ENCODE measurements at regions not wholly inside any gene's neighbourhood (a gene's known extent, or its start where the extent isn't known, plus 50 kb on each side); places are given as distances from the start of the nearest gene placed in this dataset.
"Not testable (repeated sequence)": the region's sequence is repeated elsewhere in the genome, so short reads cannot be mapped to it uniquely, and the experiment has no call there.

DNA sequence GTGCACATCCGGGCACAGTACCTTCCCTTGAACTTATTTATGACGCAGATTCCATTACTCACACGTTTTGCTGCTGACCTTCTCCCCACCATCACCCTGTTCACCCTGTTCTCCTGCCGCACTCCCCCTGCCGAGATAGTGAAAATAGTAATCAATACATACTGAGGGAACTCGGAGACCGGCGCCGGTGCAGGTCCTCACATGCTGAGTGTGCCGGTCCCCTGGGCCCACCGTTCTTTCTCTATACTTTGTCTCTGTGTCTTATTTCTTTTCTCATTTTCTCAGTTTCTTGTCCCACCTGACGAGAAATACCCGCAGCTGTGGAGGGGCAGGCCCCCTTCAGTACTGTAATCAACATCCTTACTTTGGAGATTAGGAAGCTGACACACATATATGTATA, 1337.1 kb upstream of the PABPC4L start:
- no peak overlapping the region for H3K27ac ChIP-seq (ENCODE audit: low read length)
- WGBS, result 92% methylated on average over 13 of the region's 13 CpGs
- H3K4me3 ChIP-seq (ENCODE audit: low read length), result no peak overlapping the region
- DNase-seq (no peak), ATAC-seq (no peak)
- no peaks in the 10 kb centered on the region for H3K27me3 ChIP-seq (ENCODE audit: control insufficient read depth, insufficient read depth)
- intact Hi-C loops (cut with DNase I), result no loop called here
- no peaks in the 10 kb centered on the region for H3K4me1 ChIP-seq (ENCODE audit: control insufficient read depth, insufficient read depth, low read length)
- H3K9me3 ChIP-seq (ENCODE audit: control insufficient read depth, low read length), result no peaks in the 10 kb centered on the region

DNA sequence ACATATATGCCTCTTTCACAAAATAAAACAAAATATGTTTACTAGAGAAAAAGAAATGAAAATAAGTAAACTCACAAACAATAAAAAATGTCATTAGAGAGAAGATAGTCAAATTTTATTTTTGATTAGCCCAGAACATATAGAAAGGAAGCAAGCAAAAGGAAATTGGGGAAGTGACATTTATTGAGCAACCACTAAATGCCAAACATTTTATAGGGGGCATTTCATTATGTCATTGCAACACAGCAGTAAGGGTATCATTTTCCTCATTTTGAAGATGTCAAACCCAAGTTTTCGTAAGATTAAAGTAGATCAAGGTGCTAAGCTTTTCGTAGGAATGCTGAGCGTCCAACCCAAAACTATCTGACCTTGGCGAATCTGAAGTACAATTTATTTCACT, 1331.5 kb upstream of the PABPC4L start:
- H3K9me3 ChIP-seq (ENCODE audit: control insufficient read depth, low read length), result no peaks in the 10 kb centered on the region
- DNase-seq (no peak), ATAC-seq (no peak)
- no peak overlapping the region for H3K27ac ChIP-seq (ENCODE audit: low read length)
- no peak overlapping the region for H3K4me3 ChIP-seq (ENCODE audit: low read length)
- 86% methylated on average over 4 of the region's 4 CpGs for WGBS
- H3K27me3 ChIP-seq (ENCODE audit: control insufficient read depth, insufficient read depth), result no peaks in the 10 kb centered on the region
- H3K4me1 ChIP-seq (ENCODE audit: control insufficient read depth, insufficient read depth, low read length), result no peaks in the 10 kb centered on the region
- intact Hi-C loops (cut with DNase I), result no loop called here

GRCh38 chr4:135532132-135532531, 1330.5 kb upstream of the PABPC4L start:
- intact Hi-C loops (cut with DNase I), result no loop called here
- H3K4me1 ChIP-seq (ENCODE audit: control insufficient read depth, insufficient read depth, low read length), result no peaks in the 10 kb centered on the region
- 52% methylated on average over 3 of the region's 3 CpGs for WGBS
- no peak overlapping the region for H3K4me3 ChIP-seq (ENCODE audit: low read length)
- no peak for DNase-seq
- no peaks in the 10 kb centered on the region for H3K27me3 ChIP-seq (ENCODE audit: control insufficient read depth, insufficient read depth)
- no peak for ATAC-seq
- H3K27ac ChIP-seq (ENCODE audit: low read length), result no peak overlapping the region
- no peaks in the 10 kb centered on the region for H3K9me3 ChIP-seq (ENCODE audit: control insufficient read depth, low read length)

- 69% methylated on average over 3 of the region's 3 CpGs for WGBS
- no peak for ATAC-seq
- Histone ChIP-seq H3K9me3 (ENCODE audit: control insufficient read depth, low read length) (no peaks in the 10 kb centered on the region), H3K27me3 (ENCODE audit: control insufficient read depth, insufficient read depth) (no peaks in the 10 kb centered on the region), H3K4me3 (ENCODE audit: low read length) (no peak overlapping the region), H3K4me1 (ENCODE audit: control insufficient read depth, insufficient read depth, low read length) (no peaks in the 10 kb centered on the region), H3K27ac (ENCODE audit: low read length) (no peak overlapping the region)
- intact Hi-C loops (cut with DNase I), result no loop called here
- no peak for DNase-seq
Measured at GRCh38 chr4:135515295-135515694, 1313.7 kb upstream of the PABPC4L start.

DNA sequence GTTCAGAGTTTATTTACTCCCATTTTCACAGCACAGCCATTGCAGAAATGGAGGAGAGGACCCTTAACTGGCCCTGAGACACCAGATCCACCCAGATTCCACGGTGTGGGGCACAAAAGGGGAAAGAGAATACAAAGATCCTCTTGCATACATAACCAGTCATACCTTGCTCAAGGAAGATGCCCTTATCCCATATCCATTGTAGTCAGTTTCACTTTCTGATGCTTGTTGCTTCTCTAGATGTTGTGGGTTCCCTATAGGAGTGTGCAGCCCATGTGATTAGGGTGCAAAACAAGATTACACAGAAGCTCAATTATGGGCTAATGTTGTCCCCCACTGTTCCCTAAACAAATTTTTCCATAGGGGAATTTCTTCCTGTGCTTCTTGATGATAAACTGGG, 1309.0 kb upstream of the PABPC4L start:
- no peak overlapping the region for H3K27ac ChIP-seq (ENCODE audit: low read length)
- no peak for DNase-seq
- intact Hi-C loops (cut with DNase I), result no loop called here
- H3K4me1 ChIP-seq (ENCODE audit: control insufficient read depth, insufficient read depth, low read length), result no peaks in the 10 kb centered on the region
- WGBS, result 76% methylated on average over 1 of the region's 1 CpG
- H3K9me3 ChIP-seq (ENCODE audit: control insufficient read depth, low read length), result no peaks in the 10 kb centered on the region
- H3K4me3 ChIP-seq (ENCODE audit: low read length), result no peak overlapping the region
- no peak for ATAC-seq
- no peaks in the 10 kb centered on the region for H3K27me3 ChIP-seq (ENCODE audit: control insufficient read depth, insufficient read depth)

- Histone ChIP-seq H3K4me1 (ENCODE audit: control insufficient read depth, insufficient read depth, low read length) (no peaks in the 10 kb centered on the region), H3K27me3 (ENCODE audit: control insufficient read depth, insufficient read depth) (no peaks in the 10 kb centered on the region), H3K4me3 (ENCODE audit: low read length) (no peak overlapping the region), H3K27ac (ENCODE audit: low read length) (no peak overlapping the region), H3K9me3 (ENCODE audit: control insufficient read depth, low read length) (no peaks in the 10 kb centered on the region)
- WGBS, result 67% methylated on average over 4 of the region's 4 CpGs
- ATAC-seq, result peak in 1 of 2 donors; percentile 66
- no peak for DNase-seq
- intact Hi-C loops (cut with DNase I), result no loop called here
Measured at GRCh38 chr4:135508006-135508714, 1306.6 kb upstream of the PABPC4L start.

- Histone ChIP-seq H3K4me1 (ENCODE audit: control insufficient read depth, insufficient read depth, low read length) (no peaks in the 10 kb centered on the region), H3K4me3 (ENCODE audit: low read length) (no peak overlapping the region), H3K27me3 (ENCODE audit: control insufficient read depth, insufficient read depth) (no peaks in the 10 kb centered on the region), H3K27ac (ENCODE audit: low read length) (no peak overlapping the region), H3K9me3 (ENCODE audit: control insufficient read depth, low read length) (no peaks in the 10 kb centered on the region)
- WGBS, result 65% methylated on average over 1 of the region's 1 CpG
- ATAC-seq (no peak), DNase-seq (no peak)
- intact Hi-C loops (cut with DNase I), result no loop called here
Measured at GRCh38 chr4:135497563-135498152, 1296.1 kb upstream of the PABPC4L start.

DNA sequence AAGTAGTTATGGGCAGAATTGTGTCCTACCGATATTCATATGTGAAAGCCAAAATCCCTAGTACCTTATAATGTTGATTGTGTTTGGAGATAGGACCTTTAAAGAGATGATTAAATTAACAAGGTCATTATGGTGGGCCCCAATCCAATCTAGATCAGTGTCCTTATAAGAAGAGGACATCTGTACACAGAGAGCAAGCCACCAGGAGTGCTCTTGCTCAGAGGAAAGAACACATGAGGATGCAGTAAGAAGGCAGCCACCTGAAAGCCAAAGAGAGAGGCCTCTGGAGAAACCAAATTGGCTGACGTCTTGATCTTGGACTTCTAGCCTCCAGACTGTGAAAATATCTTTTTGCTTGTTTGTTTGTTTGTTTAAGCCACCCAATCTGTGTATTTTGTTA, 1290.8 kb upstream of the PABPC4L start:
- no peak for ATAC-seq
- WGBS, result 75% methylated on average over 2 of the region's 2 CpGs
- no peak for DNase-seq
- no peak overlapping the region for H3K27ac ChIP-seq (ENCODE audit: low read length)
- no peaks in the 10 kb centered on the region for H3K27me3 ChIP-seq (ENCODE audit: control insufficient read depth, insufficient read depth)
- no peaks in the 10 kb centered on the region for H3K9me3 ChIP-seq (ENCODE audit: control insufficient read depth, low read length)
- no peaks in the 10 kb centered on the region for H3K4me1 ChIP-seq (ENCODE audit: control insufficient read depth, insufficient read depth, low read length)
- no peak overlapping the region for H3K4me3 ChIP-seq (ENCODE audit: low read length)
- intact Hi-C loops (cut with DNase I), result no loop called here

GRCh38 chr4:135485371-135485770, 1283.8 kb upstream of the PABPC4L start:
- DNase-seq, result no peak
- 71% methylated on average over 4 of the region's 4 CpGs for WGBS
- no peak for ATAC-seq
- Histone ChIP-seq H3K27me3 (ENCODE audit: control insufficient read depth, insufficient read depth) (no peaks in the 10 kb centered on the region), H3K27ac (ENCODE audit: low read length) (no peak overlapping the region), H3K4me1 (ENCODE audit: control insufficient read depth, insufficient read depth, low read length) (no peaks in the 10 kb centered on the region), H3K9me3 (ENCODE audit: control insufficient read depth, low read length) (no peaks in the 10 kb centered on the region), H3K4me3 (ENCODE audit: low read length) (no peak overlapping the region)
- intact Hi-C loops (cut with DNase I), result no loop called here

GRCh38 chr4:135476272-135476671, 1274.7 kb upstream of the PABPC4L start:
- H3K4me3 ChIP-seq (ENCODE audit: low read length), result no peak overlapping the region
- H3K27me3 ChIP-seq (ENCODE audit: control insufficient read depth, insufficient read depth), result no peaks in the 10 kb centered on the region
- 76% methylated on average over 2 of the region's 2 CpGs for WGBS
- DNase-seq, result no peak
- intact Hi-C loops (cut with DNase I), result no loop called here
- no peaks in the 10 kb centered on the region for H3K4me1 ChIP-seq (ENCODE audit: control insufficient read depth, insufficient read depth, low read length)
- H3K9me3 ChIP-seq (ENCODE audit: control insufficient read depth, low read length), result no peaks in the 10 kb centered on the region
- H3K27ac ChIP-seq (ENCODE audit: low read length), result no peak overlapping the region
- ATAC-seq, result no peak

GRCh38 chr4:135464311-135464710, 1262.7 kb upstream of the PABPC4L start:
- H3K4me1 ChIP-seq (ENCODE audit: control insufficient read depth, insufficient read depth, low read length), result no peaks in the 10 kb centered on the region
- H3K9me3 ChIP-seq (ENCODE audit: control insufficient read depth, low read length), result no peaks in the 10 kb centered on the region
- intact Hi-C loops (cut with DNase I), result no loop called here
- no peak overlapping the region for H3K27ac ChIP-seq (ENCODE audit: low read length)
- ATAC-seq, result no peak
- H3K27me3 ChIP-seq (ENCODE audit: control insufficient read depth, insufficient read depth), result no peaks in the 10 kb centered on the region
- 78% methylated on average over 7 of the region's 7 CpGs for WGBS
- H3K4me3 ChIP-seq (ENCODE audit: low read length), result no peak overlapping the region
- no peak for DNase-seq

GRCh38 chr4:135447598-135447997, 1246.0 kb upstream of the PABPC4L start:
- H3K4me3 ChIP-seq (ENCODE audit: low read length); DNase-seq; H3K27ac ChIP-seq (ENCODE audit: low read length); H3K9me3 ChIP-seq (ENCODE audit: control insufficient read depth, low read length); H3K27me3 ChIP-seq (ENCODE audit: control insufficient read depth, insufficient read depth); H3K4me1 ChIP-seq (ENCODE audit: control insufficient read depth, insufficient read depth, low read length); ATAC-seq; intact Hi-C loops (cut with DNase I): not testable (repeated sequence)
- 94% methylated on average over 22 of the region's 22 CpGs for WGBS

All from right cardiac atrium (tissue), 5 donors.